Gastrocnemius medialis (tissue), 4 donors: ENCODE measurements at regions not wholly inside any gene's neighbourhood (a gene's known extent, or its start where the extent isn't known, plus 50 kb on each side); places are given as distances from the start of the nearest gene placed in this dataset.

Source experiments
- ATAC-seq, 2 donors: fragments of 150-250 bp; one replicate each; pipeline ENCODE4 v1.9.1; 2016
- DNase-seq, 2 donors: peaks; one replicate each; pipeline ENCODE4 v3.0.0-alpha.2; 2019
- H3K27ac ChIP-seq, 4 donors: fragments of 200-600 bp; sonication (generic); 1 replicate in 1 of 4; 2 replicates in 3 of 4; pipeline ENCODE4 v1.5.1; 2016 to 2018; ENCODE audit warnings: mild to moderate bottlenecking in 2 of 4, moderate library complexity in 1 of 4
- H3K27me3 ChIP-seq, 3 donors: fragments of 200-600 bp; sonication (generic) in 2 of 3; 1 replicate in 1 of 3; 2 replicates in 2 of 3; pipeline versions ENCODE4 v1.5.1 to v1.6.0; 2016 to 2019; ENCODE audit warnings: mild to moderate bottlenecking in 1 of 3, moderate library complexity in 1 of 3
- H3K36me3 ChIP-seq, 2 donors: fragments of 200-600 bp; sonication (generic) in 1 of 2; one replicate each; pipeline ENCODE4 v1.5.1; 2017 to 2018
- H3K4me1 ChIP-seq, 2 donors: fragments of 200-600 bp; sonication (generic) in 1 of 2; one replicate each; pipeline ENCODE4 v1.5.1; 2016 to 2017; ENCODE audit warnings: mild to moderate bottlenecking in 2 of 2
- H3K4me3 ChIP-seq, 4 donors: fragments of 200-600 bp; sonication (generic) in 3 of 4; 1 replicate in 1 of 4; 2 replicates in 3 of 4; pipeline ENCODE4 v1.5.1; 2016 to 2019; ENCODE audit warnings: mild to moderate bottlenecking in 2 of 4
- H3K9me3 ChIP-seq, 3 donors: fragments of 200-600 bp; sonication (generic) in 2 of 3; 1 replicate in 1 of 3; 2 replicates in 2 of 3; pipeline ENCODE4 v1.5.1; 2016 to 2019
- POLR2A ChIP-seq, 2 donors: fragments of 450-650 bp; IDR thresholded peaks; one replicate each; pipeline ENCODE4 v1.6.1; 2017; ENCODE audit warnings: antibody characterized with exemption in 2 of 2, mild to moderate bottlenecking in 2 of 2, moderate library complexity in 2 of 2
- in situ Hi-C, 4 donors: fragments of 200-750 bp; cut with MboI; loops; one replicate each; pipeline versions ENCODE4 v1.15.0 to v1.8.0; 2017; ENCODE audit warnings: low sequenced_read_pairs in 4 of 4
- intact Hi-C: fragments of 100-400 bp; cut with DNase I; formaldehyde crosslinking; loops from one replicate; pipeline ENCODE4 v1.15.1; 2023; ENCODE audit warnings: low total_unique reads
- TF ChIP-seq, protein P1 (sequence below), 5 experiments: fragments of 450-650 bp in 3 of 5; fragments of 200-600 bp in 2 of 5; sonication (generic) in 2 of 5; IDR thresholded peaks in 4 of 5; conservative IDR thresholded peaks in 1 of 5; 1 replicate in 4 of 5; 2 replicates in 1 of 5; pipeline ENCODE4 v1.5.1; 2016 to 2019; ENCODE audit warnings: antibody characterized with exemption in 5 of 5, mild to moderate bottlenecking in 3 of 5, moderate library complexity in 3 of 5

DNA sequence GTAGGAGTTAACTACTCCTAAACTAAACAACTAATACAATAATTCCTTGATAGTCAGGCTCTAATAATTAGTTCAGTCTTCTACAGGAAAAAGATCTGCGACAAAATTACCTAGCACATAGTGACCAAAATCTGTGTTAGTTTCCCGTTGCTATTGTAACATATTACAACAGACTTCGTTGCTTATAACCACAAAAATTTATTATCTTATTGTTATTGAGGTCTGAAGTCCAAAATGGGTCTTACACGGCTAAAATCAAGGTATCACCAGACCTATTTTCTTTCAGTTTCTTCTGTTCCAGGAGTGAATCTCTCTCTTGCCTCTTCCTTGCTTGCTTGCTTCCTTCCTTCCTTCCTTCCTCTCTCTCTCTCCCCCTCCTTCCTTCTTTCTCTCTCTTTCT is 993.6 kb upstream of the SPRY2 start:
- H3K4me3 ChIP-seq: no peak overlapping the region
- in situ Hi-C loops: no loop called here
- TF ChIP-seq POLR2A (IDR thresholded peaks at IDR 0.05): no peak
- TF ChIP-seq, protein P1, sequence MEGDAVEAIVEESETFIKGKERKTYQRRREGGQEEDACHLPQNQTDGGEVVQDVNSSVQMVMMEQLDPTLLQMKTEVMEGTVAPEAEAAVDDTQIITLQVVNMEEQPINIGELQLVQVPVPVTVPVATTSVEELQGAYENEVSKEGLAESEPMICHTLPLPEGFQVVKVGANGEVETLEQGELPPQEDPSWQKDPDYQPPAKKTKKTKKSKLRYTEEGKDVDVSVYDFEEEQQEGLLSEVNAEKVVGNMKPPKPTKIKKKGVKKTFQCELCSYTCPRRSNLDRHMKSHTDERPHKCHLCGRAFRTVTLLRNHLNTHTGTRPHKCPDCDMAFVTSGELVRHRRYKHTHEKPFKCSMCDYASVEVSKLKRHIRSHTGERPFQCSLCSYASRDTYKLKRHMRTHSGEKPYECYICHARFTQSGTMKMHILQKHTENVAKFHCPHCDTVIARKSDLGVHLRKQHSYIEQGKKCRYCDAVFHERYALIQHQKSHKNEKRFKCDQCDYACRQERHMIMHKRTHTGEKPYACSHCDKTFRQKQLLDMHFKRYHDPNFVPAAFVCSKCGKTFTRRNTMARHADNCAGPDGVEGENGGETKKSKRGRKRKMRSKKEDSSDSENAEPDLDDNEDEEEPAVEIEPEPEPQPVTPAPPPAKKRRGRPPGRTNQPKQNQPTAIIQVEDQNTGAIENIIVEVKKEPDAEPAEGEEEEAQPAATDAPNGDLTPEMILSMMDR (IDR thresholded peaks at IDR 0.05 in 4 of 5, conservative IDR thresholded peaks at IDR 0.05 in 1 of 5): no peak
- H3K4me1 ChIP-seq: no peaks in the 10 kb centered on the region
- no peak overlapping the region for H3K27ac ChIP-seq
- no peaks in the 10 kb centered on the region for H3K27me3 ChIP-seq
- ATAC-seq (no peak), DNase-seq (no peak)
- no peaks in the 10 kb centered on the region for H3K36me3 ChIP-seq
- intact Hi-C loops: no loop called here
- H3K9me3 ChIP-seq: no peaks in the 10 kb centered on the region

- intact Hi-C loops (no loop called here), in situ Hi-C loops (no loop called here)
These were observed 986.0 kb upstream of the SPRY2 start for GRCh38 chr13:81326913-81327312.

DNA sequence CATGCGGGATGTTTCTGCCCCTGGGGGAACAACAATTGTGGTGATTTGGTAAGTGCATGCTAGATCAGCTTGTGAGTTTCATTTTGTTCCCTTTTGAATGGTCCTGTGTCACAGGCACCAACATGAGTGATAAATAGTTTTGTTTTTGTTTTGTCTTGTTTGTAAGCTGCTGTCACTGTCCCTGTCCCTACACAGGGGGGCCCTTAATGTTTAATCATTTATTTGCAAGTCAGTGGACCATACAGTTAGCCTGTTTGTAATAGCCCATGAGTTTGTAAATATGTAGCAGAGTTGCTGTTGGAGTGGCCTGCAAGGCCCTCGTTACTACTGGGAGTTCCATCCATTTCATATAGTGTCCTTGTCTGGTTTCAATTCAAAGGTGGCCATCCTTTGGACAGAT is 979.6 kb upstream of the SPRY2 start:
- in situ Hi-C loops: no loop called here
- ATAC-seq: no peak

More at GRCh38 chr13:81326913-81327312, 986.0 kb upstream of the SPRY2 start:
- no peaks in the 10 kb centered on the region for H3K36me3 ChIP-seq
- no peaks in the 10 kb centered on the region for H3K4me1 ChIP-seq
- no peaks in the 10 kb centered on the region for H3K27me3 ChIP-seq
- no peak overlapping the region for H3K4me3 ChIP-seq
- ATAC-seq: no peak
- TF ChIP-seq, protein P1 (IDR thresholded peaks at IDR 0.05 in 4 of 5, conservative IDR thresholded peaks at IDR 0.05 in 1 of 5): no peak
- no peak for TF ChIP-seq POLR2A (IDR thresholded peaks at IDR 0.05)
- no peaks in the 10 kb centered on the region for H3K9me3 ChIP-seq
- DNase-seq: no peak
- no peak overlapping the region for H3K27ac ChIP-seq

DNA sequence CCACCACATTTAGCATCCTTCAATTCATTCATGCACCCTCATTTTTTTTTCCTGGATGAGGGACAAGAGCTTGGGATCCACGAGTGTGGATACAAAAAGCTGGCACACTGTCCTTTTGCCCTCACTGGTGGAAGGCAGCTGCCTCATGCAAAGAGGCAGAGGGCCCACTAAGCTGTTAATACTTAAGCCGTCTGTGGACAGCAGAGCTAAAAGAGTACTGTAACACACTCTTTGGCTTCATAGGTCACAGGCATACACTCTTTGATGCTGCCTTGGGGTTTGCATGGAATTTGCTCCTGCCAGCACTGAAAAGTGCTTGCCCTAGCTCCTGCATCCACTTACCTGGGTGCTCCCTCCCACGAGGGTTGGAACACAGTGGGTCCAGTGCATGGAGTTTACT is 978.4 kb upstream of the SPRY2 start:
- H3K36me3 ChIP-seq: no peaks in the 10 kb centered on the region
- H3K9me3 ChIP-seq: no peaks in the 10 kb centered on the region
- no peak overlapping the region for H3K27ac ChIP-seq
- ATAC-seq (no peak), DNase-seq (no peak)
- no peaks in the 10 kb centered on the region for H3K27me3 ChIP-seq
- intact Hi-C loops (no loop called here), in situ Hi-C loops (no loop called here)
- H3K4me3 ChIP-seq: no peak overlapping the region
- no peak for TF ChIP-seq POLR2A (IDR thresholded peaks at IDR 0.05)
- TF ChIP-seq, protein P1 (IDR thresholded peaks at IDR 0.05 in 4 of 5, conservative IDR thresholded peaks at IDR 0.05 in 1 of 5): no peak
- no peaks in the 10 kb centered on the region for H3K4me1 ChIP-seq

More for the DNA sequence above, 979.6 kb upstream of the SPRY2 start:
- intact Hi-C loops: no loop called here
- no peak for DNase-seq
- no peaks in the 10 kb centered on the region for H3K9me3 ChIP-seq
- no peaks in the 10 kb centered on the region for H3K4me1 ChIP-seq
- no peaks in the 10 kb centered on the region for H3K36me3 ChIP-seq
- no peaks in the 10 kb centered on the region for H3K27me3 ChIP-seq
- no peak overlapping the region for H3K27ac ChIP-seq
- no peak overlapping the region for H3K4me3 ChIP-seq
- TF ChIP-seq, protein P1 (IDR thresholded peaks at IDR 0.05 in 4 of 5, conservative IDR thresholded peaks at IDR 0.05 in 1 of 5): no peak
- TF ChIP-seq POLR2A (IDR thresholded peaks at IDR 0.05): no peak
